Suppressor macrophage (primary cell): ENCODE measurements at regions not wholly inside any gene's neighbourhood (a gene's known extent, or its start where the extent isn't known, plus 50 kb on each side); places are given as distances from the start of the nearest gene placed in this dataset.
"Not testable (repeated sequence)": the region's sequence is repeated elsewhere in the genome, so short reads cannot be mapped to it uniquely, and the experiment has no call there.

ENCODE experiments used
- DNase-seq, 4 experiments: peaks; one replicate each; pipeline ENCODE4 v3.0.0-alpha.2; 2020 to 2022

DNA sequence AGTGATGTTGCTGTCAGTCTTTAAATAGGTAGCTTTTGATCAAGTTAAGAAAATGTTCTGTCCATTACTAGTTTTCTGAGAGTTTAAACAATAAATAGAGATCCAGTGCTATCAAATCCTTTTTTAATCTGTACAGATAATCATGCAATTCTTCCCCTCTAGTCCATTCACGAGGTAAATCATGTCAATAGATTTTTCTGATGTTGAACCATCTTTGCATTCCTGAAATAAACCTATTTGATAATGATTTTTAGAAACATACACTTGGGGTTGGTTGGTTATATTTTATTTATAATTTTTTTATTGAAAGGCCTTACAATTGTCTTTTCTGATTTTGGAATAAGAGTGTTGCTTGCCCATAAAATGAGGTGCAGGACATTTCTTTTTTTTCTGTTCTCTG, 95.0 kb downstream of the FAM53A start:
- no peak for DNase-seq

DNA sequence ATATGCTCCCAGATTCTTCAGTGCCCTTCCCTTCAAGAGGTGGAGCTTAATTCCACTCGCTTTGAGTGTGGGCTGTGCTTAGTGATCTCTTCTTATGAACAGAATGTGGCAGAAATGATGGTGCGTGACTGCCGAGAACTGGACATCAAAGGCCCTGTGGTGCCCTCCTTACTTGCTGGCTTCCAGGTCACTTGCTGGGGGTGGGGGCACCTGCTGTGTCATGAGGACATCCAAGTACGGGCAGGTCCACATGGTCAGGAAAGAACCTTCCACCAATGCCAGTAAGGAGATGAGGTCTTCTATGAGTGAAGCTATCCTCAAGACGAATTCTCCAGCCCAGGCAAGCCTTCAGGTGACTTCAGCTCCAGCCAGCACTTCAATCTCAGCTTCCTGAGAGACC, 95.8 kb downstream of the FAM53A start:
- DNase-seq, result no peak

DNA sequence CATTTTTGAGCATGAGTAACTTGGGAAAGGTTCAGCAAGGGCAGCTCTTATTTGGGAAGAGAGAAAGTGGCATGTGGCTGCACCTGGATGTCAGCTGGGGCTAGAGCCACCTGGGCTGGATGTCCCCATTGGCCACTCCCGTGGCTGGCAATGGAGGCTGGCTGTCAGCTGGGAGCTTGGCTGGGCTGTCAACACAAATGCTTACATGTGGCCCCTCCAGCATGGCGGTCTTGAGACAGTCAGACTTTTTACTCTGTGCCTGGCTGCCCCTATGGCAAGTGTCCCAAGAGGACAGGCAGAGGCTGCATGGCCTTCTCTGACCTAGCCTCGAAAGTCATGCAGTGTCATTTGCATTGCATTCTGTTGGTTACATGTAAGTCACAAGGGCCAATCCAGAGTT, 99.6 kb downstream of the FAM53A start:
- no peak for DNase-seq

DNA sequence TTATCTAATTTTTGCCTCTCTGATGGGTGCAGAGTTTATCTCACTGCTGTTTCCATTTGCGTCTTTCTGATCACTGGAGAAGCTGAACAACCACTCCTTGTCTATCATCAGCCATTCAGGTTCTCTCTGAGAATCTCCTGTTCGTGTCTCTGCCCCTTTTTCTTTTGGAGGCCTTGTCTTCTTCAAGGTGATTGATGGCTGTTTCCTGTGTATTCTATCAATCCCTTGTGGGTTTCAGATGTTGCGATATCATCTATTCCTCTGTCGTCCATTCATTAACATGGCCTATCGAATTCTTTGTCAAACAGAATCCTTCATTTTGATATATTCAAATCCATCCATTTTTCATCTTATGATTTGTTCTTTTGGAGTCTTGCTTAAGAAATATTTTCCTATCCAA, 100.3 kb downstream of the FAM53A start:
- DNase-seq, result no peak

DNA sequence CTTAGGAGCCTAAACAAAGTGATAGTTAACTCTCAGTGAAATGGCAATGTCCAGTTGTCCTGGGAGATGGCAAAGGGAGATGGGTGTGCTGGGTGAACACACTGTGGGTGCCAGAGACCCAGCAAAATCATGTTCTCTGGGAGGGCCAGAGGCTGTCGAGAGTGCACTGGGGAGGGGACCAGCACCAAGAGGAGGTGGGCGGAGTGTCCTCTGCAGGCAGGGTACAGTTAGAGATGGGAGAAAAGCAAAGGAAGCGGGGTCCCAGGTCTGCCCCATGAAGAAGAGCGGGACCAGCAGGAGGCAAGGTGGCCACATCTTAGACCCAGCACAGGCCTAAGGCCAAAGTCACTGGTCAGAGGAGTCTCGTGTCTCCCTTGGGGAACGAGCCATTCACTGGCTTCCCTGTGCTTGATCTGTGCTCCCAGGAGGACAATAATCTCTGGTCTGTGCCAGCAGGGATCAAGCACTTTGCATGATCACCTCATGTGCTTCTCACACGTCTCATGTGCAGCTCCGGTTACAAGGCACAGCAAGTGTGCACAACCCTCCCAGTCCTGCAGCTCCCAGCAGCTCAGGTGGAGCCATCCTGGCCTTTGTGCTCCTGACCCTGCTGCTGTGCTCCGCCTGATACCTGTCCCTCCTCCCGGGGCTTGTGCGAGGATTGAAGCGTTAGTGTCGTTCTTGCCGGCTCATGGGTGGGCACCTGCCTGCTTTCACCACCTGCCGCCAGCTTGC, 100.9 kb downstream of the FAM53A start:
- no peak for DNase-seq

DNA sequence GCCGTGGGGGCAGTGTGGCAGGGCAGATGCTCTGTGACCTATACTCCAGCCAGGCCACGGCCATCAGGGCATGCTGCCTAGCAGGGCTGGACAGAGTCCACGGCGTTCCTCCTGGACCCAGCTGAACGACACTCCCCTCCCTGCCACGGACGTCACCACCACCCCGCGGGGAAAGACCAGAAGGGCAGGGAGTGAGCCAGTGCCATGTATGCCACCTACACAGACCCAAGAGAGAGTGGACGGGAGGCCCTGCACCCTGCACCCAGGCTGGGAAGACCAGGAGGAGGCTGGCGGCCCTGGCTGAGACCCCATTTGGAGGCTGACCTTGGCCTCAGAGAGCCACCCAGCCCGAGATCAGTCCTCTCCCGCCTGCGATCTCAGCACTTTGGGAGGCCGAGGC, 101.9 kb downstream of the FAM53A start:
- no peak for DNase-seq

DNA sequence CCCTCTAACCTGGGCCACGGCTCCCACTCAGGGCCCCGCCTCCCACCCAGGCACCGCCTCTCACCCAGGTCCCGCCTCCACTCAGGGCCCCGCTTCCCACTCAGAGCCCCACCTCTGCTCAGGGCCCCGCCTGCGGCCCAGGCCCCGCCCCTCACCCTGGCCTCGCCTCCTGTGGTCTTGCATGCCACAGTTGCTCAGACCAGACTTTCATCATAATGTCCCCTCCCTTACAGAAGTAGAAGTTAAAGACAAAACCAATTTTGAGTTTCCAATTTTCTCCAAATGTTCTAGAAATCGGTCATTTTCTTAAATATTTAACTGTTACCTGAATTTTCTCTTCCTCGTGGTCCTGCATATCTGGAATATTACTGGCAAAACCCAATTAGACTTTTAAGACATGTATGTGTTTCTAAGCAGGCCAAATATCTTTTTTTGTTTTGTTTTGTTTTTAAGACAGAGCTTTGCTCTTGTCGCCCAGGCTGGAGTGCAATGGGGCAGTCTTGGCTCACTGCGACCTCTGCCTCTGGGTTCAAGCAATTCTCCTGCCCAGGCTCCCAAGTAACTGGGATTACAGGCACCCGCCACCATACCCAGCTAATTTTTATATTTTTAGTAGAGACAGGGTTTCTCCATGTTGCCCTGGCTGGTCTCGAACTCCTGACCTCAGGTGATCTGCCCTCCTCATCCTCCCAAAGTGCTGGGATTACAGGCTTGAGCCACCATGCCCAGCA, 102.8 kb downstream of the FAM53A start:
- peak; percentile 92 to 97 (median 94) for DNase-seq

DNA sequence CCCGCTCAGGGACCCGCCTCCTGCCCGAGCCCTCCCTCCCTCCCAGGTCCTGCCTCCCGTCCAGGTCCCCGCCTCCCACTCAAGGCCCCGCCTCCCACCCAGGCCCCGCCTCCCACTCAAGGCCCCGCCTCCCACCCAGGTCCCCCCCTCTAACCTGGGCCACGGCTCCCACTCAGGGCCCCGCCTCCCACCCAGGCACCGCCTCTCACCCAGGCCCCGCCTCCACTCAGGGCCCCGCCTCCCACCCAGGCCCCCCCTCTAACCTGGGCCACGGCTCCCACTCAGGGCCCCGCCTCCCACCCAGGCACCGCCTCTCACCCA, 103.5 kb downstream of the FAM53A start:
- not testable (repeated sequence) for DNase-seq

DNA sequence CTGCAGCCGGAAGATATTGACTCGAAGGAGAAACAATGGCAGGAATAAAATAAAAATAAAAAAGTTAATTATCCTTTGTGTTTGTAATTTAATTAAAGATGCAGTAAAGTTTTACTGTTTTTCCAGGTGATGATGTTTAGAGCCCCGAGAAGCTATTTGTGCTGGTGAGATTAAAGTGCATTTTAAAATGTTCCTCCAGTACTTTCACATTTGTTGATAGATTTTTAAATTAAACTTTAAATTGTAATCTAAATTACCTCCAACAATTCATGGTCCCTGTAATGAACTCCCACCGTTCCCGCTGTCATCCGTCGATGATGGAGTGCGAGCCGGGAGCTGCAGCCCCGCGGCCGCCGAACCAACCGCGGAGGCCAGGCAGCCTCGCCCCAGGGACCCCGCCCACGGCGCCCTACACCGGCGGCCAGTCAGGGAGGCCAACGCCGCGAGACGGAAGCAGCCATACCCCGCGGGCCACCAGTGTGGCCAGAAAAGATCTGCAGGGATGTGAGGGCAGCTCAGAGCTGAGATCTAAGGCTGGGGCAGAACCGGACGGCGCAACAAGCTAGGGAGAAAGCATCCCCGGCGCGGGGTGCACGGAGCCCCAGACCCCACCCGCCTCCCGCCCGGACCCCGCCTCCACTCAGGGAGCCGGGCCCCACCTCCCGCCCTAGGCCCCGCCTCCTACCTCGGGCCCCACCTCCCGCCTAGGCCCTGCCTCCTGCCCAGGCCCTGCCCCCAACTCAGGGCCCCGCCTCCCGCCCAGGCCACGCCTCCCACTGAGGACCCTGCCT, 104.0 kb downstream of the FAM53A start:
- peak; percentile 94 to 97 (median 96) for DNase-seq

DNA sequence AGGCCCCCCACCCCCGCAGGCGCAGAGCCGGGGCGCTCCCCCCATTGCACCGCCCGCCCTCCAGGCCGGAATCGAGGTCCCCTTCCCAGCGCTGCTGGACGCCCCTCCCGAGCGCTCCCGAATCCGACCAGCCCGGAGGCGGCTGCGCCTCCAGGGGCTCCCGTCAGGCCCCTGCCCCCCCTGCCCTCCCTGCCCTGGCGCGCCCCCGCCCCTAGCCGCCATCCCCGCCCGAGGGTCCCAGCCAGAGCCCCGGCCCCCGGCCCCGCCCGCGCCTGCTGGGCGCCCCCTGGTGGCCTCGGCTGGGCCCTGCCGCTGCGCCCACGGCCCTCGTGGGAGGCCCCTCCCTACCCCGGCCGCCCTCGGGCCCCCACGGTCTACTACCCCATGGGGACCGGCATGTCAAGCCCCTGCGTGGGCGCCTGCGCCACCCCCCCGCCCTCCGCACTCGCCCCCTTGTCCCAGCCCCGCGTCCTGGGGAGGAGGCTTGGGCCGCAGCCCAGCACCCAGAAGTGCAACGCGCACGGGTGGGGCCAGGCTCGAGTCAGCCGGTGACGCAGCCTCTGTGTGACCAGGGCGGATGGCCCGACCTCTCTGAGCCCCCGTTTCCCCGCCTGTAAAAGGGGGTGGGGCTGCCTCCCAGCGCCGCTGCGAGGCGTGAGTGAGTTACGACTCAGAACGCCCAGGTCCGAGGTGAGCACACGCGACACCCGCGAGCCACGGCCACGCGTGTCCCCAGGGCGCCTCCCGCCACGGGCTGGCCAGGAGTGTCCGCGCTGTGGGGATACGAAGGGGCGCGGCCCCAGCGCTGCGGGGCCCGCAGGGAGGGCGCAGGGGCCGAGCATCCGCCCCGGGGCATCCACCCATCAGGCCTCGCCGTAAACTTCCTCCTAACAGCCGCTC, 104.9 kb downstream of the FAM53A start:
- peak; percentile 88 to 95 (median 90) for DNase-seq

DNA sequence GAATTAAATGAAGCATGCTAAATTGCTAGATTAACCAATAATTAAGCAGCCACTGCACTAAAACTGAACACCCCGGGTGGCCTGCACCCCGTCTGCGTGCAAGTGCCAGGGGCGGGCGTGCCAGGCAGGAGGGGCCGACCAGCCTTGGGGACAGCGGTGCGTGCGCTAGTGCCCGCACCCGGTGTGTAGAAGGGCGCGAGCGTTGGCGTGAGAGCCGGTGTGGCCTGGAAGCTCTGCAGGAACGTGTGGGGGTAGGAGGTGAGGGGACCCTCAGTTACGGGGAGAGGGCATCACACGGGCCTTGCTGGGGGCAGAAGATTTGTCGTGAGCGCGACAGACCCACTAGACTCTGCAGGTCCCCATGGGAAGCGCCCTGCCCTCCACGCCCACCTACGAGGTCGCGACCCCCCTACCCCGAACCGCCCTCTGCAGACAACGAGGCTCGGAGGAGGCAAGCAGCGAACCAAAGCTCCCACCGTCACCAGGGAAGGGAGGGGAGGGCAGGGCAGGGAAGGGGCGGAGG, 105.8 kb downstream of the FAM53A start:
- no peak for DNase-seq

DNA sequence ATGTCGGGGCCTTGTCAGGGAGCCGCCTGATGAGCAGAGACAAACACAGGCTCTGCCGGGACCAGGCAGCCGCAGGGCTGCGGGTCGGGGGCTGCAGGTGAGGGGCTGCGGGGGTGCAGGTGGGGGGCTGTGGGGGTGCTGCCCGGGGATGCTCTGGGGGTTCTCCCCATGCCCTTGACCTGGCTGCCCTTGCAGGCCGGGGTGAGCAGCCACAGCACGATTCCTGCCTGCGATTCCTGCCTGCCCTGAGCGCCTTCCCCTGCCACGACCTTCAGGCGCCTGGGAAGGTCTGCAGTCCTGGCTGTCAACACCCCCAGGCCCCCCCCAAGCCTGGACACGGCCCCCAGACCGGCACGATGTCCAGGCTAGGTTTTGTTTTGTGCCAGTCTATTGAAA, 106.3 kb downstream of the FAM53A start:
- no peak for DNase-seq

DNA sequence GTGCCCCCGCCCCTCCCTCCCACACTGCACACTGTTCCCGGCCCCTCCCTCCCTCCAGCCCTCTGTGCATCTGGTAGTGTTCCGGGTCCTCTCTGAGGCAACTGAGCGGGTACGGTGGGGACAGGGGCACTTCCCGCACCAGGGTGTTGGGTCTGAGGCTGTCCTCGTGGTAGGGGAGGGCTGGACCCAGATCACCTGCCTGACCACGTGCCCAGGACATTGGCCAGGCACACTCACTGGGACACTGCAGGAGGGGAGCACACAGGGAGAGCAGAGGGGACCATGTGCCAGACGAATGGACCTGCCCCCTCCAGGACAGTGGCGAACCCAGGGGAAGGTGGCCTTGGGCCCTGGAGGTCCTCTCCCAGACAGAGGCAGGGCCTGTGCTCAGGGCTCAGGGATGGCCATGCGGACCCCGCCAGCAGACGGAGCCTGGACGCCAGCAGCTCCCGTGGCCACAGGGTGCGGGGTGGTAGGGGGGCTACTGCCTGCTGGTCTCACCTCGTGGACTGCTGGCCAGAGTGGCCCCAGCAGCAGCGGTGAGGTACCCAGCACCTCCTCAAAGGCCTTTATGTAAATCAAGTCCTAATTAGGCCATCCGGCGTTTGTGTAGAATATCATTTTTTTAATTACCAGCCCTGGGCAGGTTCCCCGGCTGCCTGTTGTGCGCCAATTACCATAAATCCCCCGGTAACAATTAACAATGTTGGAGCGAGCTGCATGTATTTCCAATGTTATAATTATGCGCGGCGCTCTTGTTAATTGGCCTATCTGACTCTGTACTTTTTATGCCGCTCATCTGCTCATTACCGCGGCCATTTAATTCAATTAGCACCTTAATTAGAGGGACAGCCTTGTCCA, 106.9 kb downstream of the FAM53A start:
- no peak for DNase-seq

DNA sequence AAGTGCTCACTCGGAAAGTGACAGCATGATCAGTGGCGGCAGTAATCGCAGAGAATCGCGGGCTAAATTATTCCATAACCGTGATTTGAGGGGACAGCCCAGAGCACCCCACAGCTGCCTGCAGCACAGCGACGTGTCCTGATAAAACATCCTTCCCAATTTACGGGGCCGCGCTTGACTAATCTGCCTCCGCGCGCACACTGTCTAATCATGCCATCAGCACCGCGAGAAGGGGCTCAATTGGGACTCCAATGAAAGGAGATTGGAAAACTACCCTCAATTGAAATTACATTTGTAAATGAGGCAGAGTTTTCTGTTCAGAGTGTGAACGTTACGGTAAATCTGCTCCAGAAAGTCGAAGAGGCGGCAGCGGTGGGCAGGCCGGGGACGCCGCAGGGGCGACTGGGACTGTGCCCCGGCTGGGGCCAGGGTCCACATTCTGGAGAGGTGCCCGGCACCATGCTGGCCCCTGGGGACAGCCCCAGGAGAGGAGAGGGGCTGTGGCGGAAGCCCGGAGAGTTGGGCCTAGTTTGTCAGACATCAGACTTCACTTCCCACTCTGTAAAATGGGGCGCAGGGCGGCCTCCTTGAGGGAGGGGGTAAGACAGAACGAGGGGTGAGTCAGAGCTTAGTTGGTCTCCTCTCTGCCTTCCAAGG, 107.7 kb downstream of the FAM53A start:
- no peak for DNase-seq

DNA sequence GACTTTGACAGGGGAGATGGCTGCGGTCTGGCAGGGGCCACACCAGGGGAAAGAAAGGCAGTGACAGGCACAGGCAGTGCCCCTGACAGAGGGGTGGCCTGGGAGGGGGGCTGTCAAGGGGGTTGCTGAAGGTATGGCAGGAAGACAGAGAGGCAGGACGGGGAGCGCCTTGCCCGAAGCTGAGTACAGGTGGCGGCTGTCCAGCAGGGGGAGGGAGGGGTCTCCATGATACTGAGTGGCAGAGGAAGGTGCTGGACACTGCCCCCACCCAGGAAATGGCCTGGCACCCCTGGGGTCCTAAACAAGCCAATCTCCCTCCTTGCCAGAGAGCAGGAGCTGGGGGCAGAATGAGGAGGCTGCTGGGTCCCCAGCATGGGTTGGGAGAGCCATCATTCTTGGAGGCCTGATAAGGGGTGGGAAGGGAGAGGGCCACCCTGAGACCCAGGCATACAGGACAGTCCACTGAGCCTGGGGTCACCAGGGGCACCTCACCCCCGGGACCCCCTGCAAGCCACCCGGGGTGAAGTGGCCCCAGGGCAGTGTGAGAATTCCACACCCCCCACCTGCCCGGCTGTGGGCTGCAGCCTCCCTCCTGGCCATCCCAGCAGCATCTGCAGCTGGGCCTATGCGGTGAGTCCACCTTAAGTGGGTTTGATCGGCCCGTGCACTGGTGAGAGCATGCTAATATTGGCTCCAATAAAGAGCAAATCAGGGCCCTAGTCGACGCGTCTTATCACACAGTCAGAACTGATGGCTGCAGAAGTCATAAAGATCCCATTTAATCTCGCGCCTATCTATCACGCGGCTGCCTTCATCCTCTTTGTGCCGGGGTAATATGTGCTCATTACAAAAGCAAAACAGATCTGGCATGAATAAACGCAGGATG, 108.5 kb downstream of the FAM53A start:
- DNase-seq, result no peak

DNA sequence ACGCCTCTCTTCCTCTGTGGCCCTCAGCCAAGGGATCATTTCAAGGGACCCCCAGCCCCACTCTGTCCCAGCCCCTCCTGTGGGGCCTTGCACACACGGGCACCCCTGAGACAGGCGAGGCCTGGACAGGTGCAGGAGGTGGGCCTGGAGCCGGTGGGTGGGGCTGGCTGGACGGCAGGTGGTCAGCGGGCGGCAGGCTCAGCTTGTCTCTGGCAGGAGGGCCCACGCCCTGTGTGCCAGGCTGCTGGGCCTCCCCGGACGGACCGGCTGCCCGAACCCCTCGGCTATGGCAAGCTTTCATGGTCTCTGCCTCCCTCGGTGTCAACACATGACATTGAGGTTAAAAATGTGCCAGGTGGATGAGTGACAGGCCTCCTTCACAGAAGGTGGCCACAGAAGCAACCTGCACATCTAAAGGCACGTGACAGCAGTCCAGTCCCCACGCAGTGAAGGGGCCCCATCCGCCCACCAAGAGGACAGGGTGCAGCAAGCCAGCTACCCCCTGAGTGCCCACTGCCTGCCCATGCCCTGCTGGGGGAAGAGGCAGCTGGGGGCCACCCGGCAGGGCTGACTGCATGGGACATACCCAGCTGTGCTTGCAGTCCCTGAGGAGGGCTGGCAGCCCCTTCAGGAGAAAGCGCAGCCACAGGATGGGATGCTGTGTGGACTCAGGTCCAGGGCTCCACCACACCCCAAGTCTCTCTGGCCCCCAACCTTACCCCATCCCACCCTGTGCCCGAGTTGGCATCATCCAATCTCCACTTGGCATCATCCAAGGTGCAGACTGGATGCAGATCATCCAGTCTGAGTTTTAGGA, 109.3 kb downstream of the FAM53A start:
- no peak for DNase-seq

DNA sequence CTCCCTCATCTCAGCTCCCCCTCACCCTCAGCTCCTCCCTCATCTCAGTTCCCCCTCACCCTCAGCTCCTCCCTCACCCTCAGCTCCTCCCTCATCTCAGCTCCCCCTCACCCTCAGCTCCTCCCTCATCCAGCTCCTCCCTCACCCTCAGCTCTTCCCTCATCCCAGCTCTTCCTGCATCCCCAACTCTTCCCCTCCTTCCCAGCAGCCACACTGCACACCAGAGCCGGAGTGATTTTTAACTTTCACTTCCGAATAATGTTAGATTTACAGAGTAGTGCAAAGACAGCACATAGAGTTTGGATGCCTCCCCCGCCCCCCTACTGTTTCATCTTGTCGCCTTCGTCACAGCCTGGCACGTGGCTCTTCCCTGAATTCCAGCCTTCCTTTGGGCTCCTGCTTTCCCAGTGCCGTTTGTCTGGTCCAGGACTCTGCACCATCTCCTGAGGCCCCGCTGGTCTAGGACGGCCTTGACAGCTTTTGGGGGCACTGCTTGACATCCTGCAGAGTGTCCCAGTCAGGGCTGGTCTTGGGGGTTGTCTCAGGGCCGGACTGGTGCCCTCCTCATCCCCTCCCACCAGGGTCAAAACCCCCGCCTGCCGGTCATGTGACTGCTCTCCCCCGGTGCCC, 110.2 kb downstream of the FAM53A start:
- no peak for DNase-seq

DNA sequence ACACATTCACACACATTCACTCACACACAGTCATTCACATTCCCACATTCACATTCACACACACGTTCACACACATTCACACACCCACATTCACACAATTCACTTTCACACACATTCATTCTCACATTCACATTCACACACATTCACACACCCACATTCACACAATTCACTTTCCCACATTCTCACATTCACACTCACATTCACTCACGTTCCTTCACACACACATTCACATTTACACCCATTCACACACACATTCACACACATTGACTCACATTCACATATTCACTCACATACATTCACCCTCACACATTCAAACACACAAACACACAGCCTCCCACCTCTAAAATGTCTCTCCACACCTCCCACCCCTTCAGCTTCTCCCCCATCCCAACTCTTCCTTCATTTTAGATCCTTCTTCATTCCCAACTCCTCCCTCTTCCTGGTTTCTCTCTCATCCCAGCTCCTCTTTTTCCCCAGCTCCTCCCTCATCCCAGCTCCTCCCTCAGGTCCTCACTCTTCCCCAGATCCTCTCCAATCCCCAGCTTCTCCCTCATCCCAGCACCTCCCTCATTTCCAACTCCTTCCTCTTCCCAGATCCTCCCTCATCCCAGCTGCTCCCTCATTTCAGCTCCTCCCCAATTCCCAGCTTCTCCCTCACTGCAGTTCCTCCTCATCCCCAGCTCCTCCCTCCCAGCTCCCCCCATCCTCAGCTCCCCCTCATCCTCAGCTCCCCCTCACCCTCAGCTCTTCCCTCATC, 111.0 kb downstream of the FAM53A start:
- DNase-seq, result no peak
